Right ventricle myocardium superior (tissue), 1 donor: ENCODE measurements at regions not wholly inside any gene's neighbourhood (a gene's known extent, or its start where the extent isn't known, plus 50 kb on each side); places are given as distances from the start of the nearest gene placed in this dataset.

Source experiments
- ATAC-seq: fragments of 200-7000 bp; cut with Tn5 transposase; one replicate; pipeline ENCODE4 v1.9.1; 2020; ENCODE audit warnings: mild to moderate bottlenecking; ENCODE audit not compliant: poor library complexity
- DNase-seq: peaks from one replicate; pipeline ENCODE4 v3.0.0-alpha.2; 2020
- intact Hi-C: fragments of 100-400 bp; cut with DNase I; formaldehyde crosslinking; loops from one replicate; pipeline ENCODE4 v1.11.2; 2022
- donor health status: DM: no; HTN: yes; CAD: no; lungs with severe emphysema.

DNA sequence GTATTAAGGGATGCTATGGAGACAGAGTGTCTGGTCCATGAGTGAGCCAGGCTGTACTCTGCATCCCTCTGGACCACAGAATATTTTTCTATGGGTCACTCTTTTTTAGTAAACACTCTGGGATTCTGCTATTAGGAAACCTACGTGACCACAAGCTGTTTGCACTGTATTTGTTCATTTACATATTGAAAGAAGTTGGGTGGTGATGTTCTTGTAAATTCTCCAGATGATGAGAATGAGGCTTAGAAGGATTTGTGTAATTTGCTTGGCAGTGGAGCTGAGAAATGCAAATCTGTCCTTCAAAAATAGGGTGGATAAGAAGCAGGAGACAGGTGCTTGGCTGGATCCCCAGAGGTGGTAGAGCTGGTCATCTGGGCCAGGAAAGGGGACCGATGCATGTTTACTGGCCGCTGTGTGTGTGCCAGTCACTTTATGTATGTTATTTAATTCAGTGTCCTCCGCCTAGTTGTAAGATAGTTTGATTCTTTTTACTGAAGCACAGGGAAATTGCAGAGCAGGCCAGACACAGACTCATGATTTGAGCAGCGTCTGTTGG lies 63.7 kb upstream of the HEPHL1 start:
- DNase-seq = no peak
- intact Hi-C loops = no loop called here
- ATAC-seq = no peak

DNA sequence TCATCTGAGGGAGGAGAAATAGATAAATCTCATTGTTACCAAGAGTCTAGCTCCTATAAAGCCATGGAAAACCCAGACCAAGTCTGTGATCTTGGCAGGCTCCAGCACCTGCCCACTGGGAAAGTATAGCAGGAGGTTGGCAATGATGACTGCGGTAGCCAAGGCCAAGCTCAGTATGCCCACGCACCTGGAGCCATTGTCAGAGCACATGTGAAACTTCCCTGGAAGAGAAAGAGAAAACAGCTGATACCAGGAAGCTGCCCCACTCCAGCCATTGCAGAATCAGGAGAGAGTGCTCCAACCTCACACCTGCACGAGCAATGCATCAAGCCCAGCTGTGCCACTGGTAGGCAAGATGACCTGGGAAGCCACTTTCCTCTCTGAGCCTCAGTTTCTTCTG lies 62.2 kb upstream of the HEPHL1 start:
- intact Hi-C loops = no loop called here
- DNase-seq (no peak), ATAC-seq (no peak)

GRCh38 chr11:93959663-93960062 lies 61.5 kb upstream of the HEPHL1 start:
- intact Hi-C loops = no loop called here
- ATAC-seq (peak; percentile 41), DNase-seq (no peak)

DNA sequence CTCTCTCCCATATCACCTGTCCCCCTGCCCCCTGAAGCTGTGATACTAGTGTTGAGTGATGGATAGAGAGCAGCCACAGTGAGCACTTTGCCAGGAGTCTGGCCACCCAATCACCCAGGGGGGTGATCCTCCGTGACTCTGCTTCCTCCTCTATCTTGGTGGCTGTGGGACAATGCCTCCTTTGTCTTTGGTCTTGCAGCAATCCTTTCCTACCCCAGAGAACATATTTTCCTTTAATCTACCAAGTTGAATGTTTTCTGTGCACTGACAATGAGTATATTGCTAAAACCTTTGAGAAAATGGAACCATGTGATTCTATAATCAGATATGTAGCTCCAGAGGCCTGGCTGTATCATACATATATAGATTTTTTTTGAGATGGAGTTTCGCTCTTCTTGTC lies 58.1 kb upstream of the HEPHL1 start:
- intact Hi-C loops = no loop called here
- ATAC-seq (no peak), DNase-seq (no peak)

DNA sequence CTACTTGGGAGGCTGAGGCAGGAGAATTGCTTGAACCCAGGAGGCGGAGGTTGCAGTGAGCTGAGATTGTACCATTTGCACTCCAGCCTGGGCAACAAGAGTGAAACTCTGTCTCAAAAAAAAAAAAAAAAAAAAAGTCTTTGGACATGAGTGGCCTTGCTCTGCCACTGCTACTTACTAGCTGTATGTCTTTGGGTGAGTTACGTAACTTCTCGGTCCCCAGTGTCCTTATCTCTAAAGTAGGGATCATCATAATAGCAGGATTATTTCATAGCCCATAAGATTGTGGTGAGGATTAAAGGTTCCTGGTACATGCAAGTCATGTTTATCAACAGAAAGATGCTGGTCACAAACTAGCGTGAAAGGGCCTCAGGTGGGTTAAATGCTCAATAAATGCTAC lies 53.9 kb upstream of the HEPHL1 start:
- ATAC-seq = no peak
- DNase-seq = no peak
- intact Hi-C loops = no loop called here

GRCh38 chr11:93967944-93968343 lies 53.2 kb upstream of the HEPHL1 start:
- ATAC-seq (no peak), DNase-seq (no peak)
- intact Hi-C loops = no loop called here

- ATAC-seq (no peak), DNase-seq (no peak)
- intact Hi-C loops = no loop called here
Measured at GRCh38 chr11:93969925-93970922, 50.9 kb upstream of the HEPHL1 start.
